ENCODE measurements at regions not wholly inside any gene's neighbourhood (a gene's known extent, or its start where the extent isn't known, plus 50 kb on each side); places are given as distances from the start of the nearest gene placed in this dataset.

GRCh38 chr21:36582271-36582670, 102.3 kb upstream of the CLDN14 start:
- no peak for TF ChIP-seq ZFP91 (CRISPR knock-in tag; IDR thresholded peaks at IDR 0.05)
- TF ChIP-seq HNRNPLL (IDR thresholded peaks at IDR 0.05; ENCODE audit: low read depth, low read length, poor library complexity, severe bottlenecking) = no peak
- no peak for TF ChIP-seq CREM (IDR thresholded peaks at IDR 0.05; ENCODE audit: low read depth)
- no peak for TF ChIP-seq ELK3 (CRISPR knock-in tag; IDR thresholded peaks at IDR 0.05)
- TF ChIP-seq NR2C2 (CRISPR knock-in tag; IDR thresholded peaks at IDR 0.05) = no peak
- TF ChIP-seq NR2C2 (tag; IDR thresholded peaks at IDR 0.05) = no peak
- no peak for TF ChIP-seq NELFE (IDR thresholded peaks at IDR 0.05; ENCODE audit: insufficient read depth, insufficient read length)
- no peak for TF ChIP-seq HMGXB4 (CRISPR knock-in tag; IDR thresholded peaks at IDR 0.05)
- TF ChIP-seq ZNF77 (CRISPR knock-in tag; IDR thresholded peaks at IDR 0.05) = no peak
- TF ChIP-seq POLR2A (conservative IDR thresholded peaks at IDR 0.05) = no peak
- no peak for TF ChIP-seq BRCA1 (IDR thresholded peaks at IDR 0.05)
- no peak for TF ChIP-seq BRCA1 (CRISPR knock-in tag; IDR thresholded peaks at IDR 0.05)
- TF ChIP-seq ARID1B (IDR thresholded peaks at IDR 0.05) = no peak
